ENCODE measurements at regions not wholly inside any gene's neighbourhood (a gene's known extent, or its start where the extent isn't known, plus 50 kb on each side); places are given as distances from the start of the nearest gene placed in this dataset.

DNA sequence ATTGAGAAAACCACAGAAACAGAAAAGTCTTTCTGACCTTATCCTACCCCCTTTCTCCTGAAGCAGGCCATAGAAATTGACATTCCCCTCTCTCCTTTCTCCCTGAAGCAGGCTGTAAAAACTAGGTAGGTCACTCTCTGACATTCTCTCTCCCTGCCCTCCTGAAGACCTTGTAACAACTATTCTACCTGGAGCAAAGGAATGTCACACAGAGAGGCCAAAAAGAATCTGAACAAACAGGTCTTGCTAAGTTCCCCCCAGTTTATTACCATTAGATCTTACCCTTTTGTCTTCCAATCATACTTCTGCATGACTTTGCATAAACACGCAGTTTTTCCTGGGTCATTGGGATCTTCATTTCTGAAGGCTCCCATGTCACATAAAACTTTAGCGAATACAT is 198.3 kb upstream of the GYPA start:
- H3K9me1 ChIP-seq (replicated peaks; ENCODE audit: control insufficient read depth, extremely low read depth, insufficient read depth, low read length) = no peaks in the 10 kb centered on the region
- ChIA-PET POLR2A (no interaction called here), CTCF (no interaction called here)
- FAIRE-seq (no peak), DNase-seq (ENCODE audit: low read depth, low spot score) (no peak)
- no peaks in the 10 kb centered on the region for H3K36me3 ChIP-seq (ENCODE audit: control insufficient read depth in 2 of 2, extremely low read depth in 1 of 2, insufficient read depth in 2 of 2, low read length in 2 of 2)
- no peaks in the 10 kb centered on the region for H3K4me1 ChIP-seq (ENCODE audit: control insufficient read depth, extremely low read depth, insufficient read depth, low read length)
- no peaks in the 10 kb centered on the region for H3K9me3 ChIP-seq (replicated peaks; ENCODE audit: control insufficient read depth, insufficient read depth, low read length)
- TF ChIP-seq POLR2AphosphoS5 (IDR thresholded peaks at IDR 0.05; ENCODE audit: insufficient read depth, low read depth, low read length) = no peak
- TF ChIP-seq MYC (IDR thresholded peaks at IDR 0.05; ENCODE audit: low read depth, low read length) = no peak
- TF ChIP-seq POLR2A (IDR thresholded peaks at IDR 0.05; ENCODE audit: low read depth, low read length) = no peak
- no peak for TF ChIP-seq EZH2 (IDR thresholded peaks at IDR 0.05; ENCODE audit: borderline replicate concordance, low read depth, low read length, severe bottlenecking)
- TF ChIP-seq, protein P1, sequence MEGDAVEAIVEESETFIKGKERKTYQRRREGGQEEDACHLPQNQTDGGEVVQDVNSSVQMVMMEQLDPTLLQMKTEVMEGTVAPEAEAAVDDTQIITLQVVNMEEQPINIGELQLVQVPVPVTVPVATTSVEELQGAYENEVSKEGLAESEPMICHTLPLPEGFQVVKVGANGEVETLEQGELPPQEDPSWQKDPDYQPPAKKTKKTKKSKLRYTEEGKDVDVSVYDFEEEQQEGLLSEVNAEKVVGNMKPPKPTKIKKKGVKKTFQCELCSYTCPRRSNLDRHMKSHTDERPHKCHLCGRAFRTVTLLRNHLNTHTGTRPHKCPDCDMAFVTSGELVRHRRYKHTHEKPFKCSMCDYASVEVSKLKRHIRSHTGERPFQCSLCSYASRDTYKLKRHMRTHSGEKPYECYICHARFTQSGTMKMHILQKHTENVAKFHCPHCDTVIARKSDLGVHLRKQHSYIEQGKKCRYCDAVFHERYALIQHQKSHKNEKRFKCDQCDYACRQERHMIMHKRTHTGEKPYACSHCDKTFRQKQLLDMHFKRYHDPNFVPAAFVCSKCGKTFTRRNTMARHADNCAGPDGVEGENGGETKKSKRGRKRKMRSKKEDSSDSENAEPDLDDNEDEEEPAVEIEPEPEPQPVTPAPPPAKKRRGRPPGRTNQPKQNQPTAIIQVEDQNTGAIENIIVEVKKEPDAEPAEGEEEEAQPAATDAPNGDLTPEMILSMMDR (IDR thresholded peaks at IDR 0.05; ENCODE audit: extremely low read depth in 1 of 2, insufficient read depth in 1 of 2, low read depth in 1 of 2, low read length in 2 of 2) = no peak
- TF ChIP-seq FOS (IDR thresholded peaks at IDR 0.05; ENCODE audit: borderline replicate concordance, insufficient read depth, low read length) = no peak
- no peak for TF ChIP-seq MAX (IDR thresholded peaks at IDR 0.05; ENCODE audit: insufficient read depth, insufficient read length)
- TF ChIP-seq GATA2 (IDR thresholded peaks at IDR 0.05; ENCODE audit: insufficient read depth, insufficient read length, low read depth, low read length) = no peak
- TF ChIP-seq JUN (IDR thresholded peaks at IDR 0.05; ENCODE audit: borderline replicate concordance, insufficient read depth, insufficient read length, low read depth) = no peak
- no peaks in the 10 kb centered on the region for H3K27me3 ChIP-seq (ENCODE audit: control insufficient read depth in 2 of 2, insufficient read depth in 2 of 2, low read length in 2 of 2)
- H2AFZ ChIP-seq (ENCODE audit: low read depth, low read length) = no peak overlapping the region
- H4K20me1 ChIP-seq (replicated peaks; ENCODE audit: control insufficient read depth, extremely low read depth, insufficient read depth, low read length) = no peaks in the 10 kb centered on the region
- no TSS peak for BruUV-seq (replicated peaks)
- no peak overlapping the region for H3K27ac ChIP-seq (ENCODE audit: insufficient read depth, low read depth, low read length)
- H3K4me3 ChIP-seq (replicated peaks in 1 of 3; ENCODE audit: insufficient read depth in 1 of 3, low read depth in 1 of 3, low read length in 3 of 3) = no peak overlapping the region
- H3K9ac ChIP-seq (replicated peaks; ENCODE audit: extremely low read depth, insufficient read depth, low read length) = no peak overlapping the region
- dilution Hi-C loops (cut with MboI; ENCODE audit: extremely low pct_ligation_motif_present, low sequenced_read_pairs) = no loop called here
- intact Hi-C loops (cut with micrococcal nuclease) = no loop called here
- H3K79me2 ChIP-seq (ENCODE audit: control insufficient read depth, insufficient read depth, low read length) = no peaks in the 10 kb centered on the region
- H3K4me2 ChIP-seq (ENCODE audit: insufficient read depth, low read length) = no peak overlapping the region

Data from endothelial cell of umbilical vein (primary cell).